KOPT-K1 (cell line): ENCODE measurements at regions not wholly inside any gene's neighbourhood (a gene's known extent, or its start where the extent isn't known, plus 50 kb on each side); places are given as distances from the start of the nearest gene placed in this dataset.
"Not testable (repeated sequence)": the region's sequence is repeated elsewhere in the genome, so short reads cannot be mapped to it uniquely, and the experiment has no call there.

ENCODE experiments used
- H3K27ac ChIP-seq: fragments of 200-600 bp; sonication (generic); 2 replicates; pipeline ENCODE4 v1.5.1; 2016; ENCODE audit warnings: antibody characterized with exemption, mild to moderate bottlenecking, low read depth, low read length; ENCODE audit not compliant: poor library complexity, severe bottlenecking
- H3K36me3 ChIP-seq: fragments of 200-600 bp; sonication (generic); 2 replicates; pipeline ENCODE4 v1.5.1; 2017; ENCODE audit warnings: antibody characterized with exemption, mild to moderate bottlenecking, low read length, moderate library complexity; ENCODE audit not compliant: insufficient read depth
- H3K9me3 ChIP-seq: fragments of 200-600 bp; sonication (generic); 2 replicates; pipeline ENCODE4 v1.5.1; 2017; ENCODE audit warnings: antibody characterized with exemption, low read length, mild to moderate bottlenecking; ENCODE audit not compliant: insufficient read depth, poor library complexity, severe bottlenecking

GRCh38 chr14:41457393-41457792, 149.3 kb upstream of the LRFN5 start:
- no peak overlapping the region for H3K27ac ChIP-seq
- no peaks in the 10 kb centered on the region for H3K9me3 ChIP-seq
- no peaks in the 10 kb centered on the region for H3K36me3 ChIP-seq

- Histone ChIP-seq H3K9me3 (no peaks in the 10 kb centered on the region), H3K27ac (no peak overlapping the region), H3K36me3 (no peaks in the 10 kb centered on the region)
Measured at GRCh38 chr14:41449066-41449465, 157.6 kb upstream of the LRFN5 start.

- no peak overlapping the region for H3K27ac ChIP-seq
- H3K9me3 ChIP-seq, result no peaks in the 10 kb centered on the region
- no peaks in the 10 kb centered on the region for H3K36me3 ChIP-seq
Measured at GRCh38 chr14:41446008-41446407, 160.7 kb upstream of the LRFN5 start.

- H3K9me3 ChIP-seq, result no peaks in the 10 kb centered on the region
- H3K27ac ChIP-seq, result no peak overlapping the region
- no peaks in the 10 kb centered on the region for H3K36me3 ChIP-seq
Measured at GRCh38 chr14:41423503-41423902, 183.2 kb upstream of the LRFN5 start.

GRCh38 chr14:41421308-41421707, 185.4 kb upstream of the LRFN5 start:
- H3K36me3 ChIP-seq, H3K27ac ChIP-seq, H3K9me3 ChIP-seq: not testable (repeated sequence)

- Histone ChIP-seq H3K9me3 (no peaks in the 10 kb centered on the region), H3K36me3 (no peaks in the 10 kb centered on the region), H3K27ac (no peak overlapping the region)
Measured at GRCh38 chr14:41419709-41420108, 187.0 kb upstream of the LRFN5 start.

- no peaks in the 10 kb centered on the region for H3K36me3 ChIP-seq
- H3K27ac ChIP-seq, result no peak overlapping the region
- H3K9me3 ChIP-seq, result no peaks in the 10 kb centered on the region
Measured at GRCh38 chr14:41418851-41419250, 187.8 kb upstream of the LRFN5 start.

GRCh38 chr14:41409806-41410205, 196.9 kb upstream of the LRFN5 start:
- Histone ChIP-seq H3K27ac (no peak overlapping the region), H3K9me3 (no peaks in the 10 kb centered on the region), H3K36me3 (no peaks in the 10 kb centered on the region)

GRCh38 chr14:41404126-41404525, 202.6 kb upstream of the LRFN5 start:
- H3K27ac ChIP-seq, result no peak overlapping the region
- H3K9me3 ChIP-seq, result no peaks in the 10 kb centered on the region
- no peaks in the 10 kb centered on the region for H3K36me3 ChIP-seq

- no peaks in the 10 kb centered on the region for H3K36me3 ChIP-seq
- H3K9me3 ChIP-seq, result no peaks in the 10 kb centered on the region
- no peak overlapping the region for H3K27ac ChIP-seq
Measured at GRCh38 chr14:41403360-41403759, 203.3 kb upstream of the LRFN5 start.

- H3K27ac ChIP-seq, result no peak overlapping the region
- no peaks in the 10 kb centered on the region for H3K9me3 ChIP-seq
Measured at GRCh38 chr14:41397926-41398325, 208.8 kb upstream of the LRFN5 start.

GRCh38 chr14:41393512-41393911, 213.2 kb upstream of the LRFN5 start:
- Histone ChIP-seq H3K27ac (no peak overlapping the region), H3K9me3 (no peaks in the 10 kb centered on the region), H3K36me3 (no peaks in the 10 kb centered on the region)

More at GRCh38 chr14:41397926-41398325, 208.8 kb upstream of the LRFN5 start:
- H3K36me3 ChIP-seq, result no peaks in the 10 kb centered on the region

GRCh38 chr14:41392226-41392625, 214.4 kb upstream of the LRFN5 start:
- Histone ChIP-seq H3K27ac (no peak overlapping the region), H3K36me3 (no peaks in the 10 kb centered on the region), H3K9me3 (no peaks in the 10 kb centered on the region)

GRCh38 chr14:41389355-41389754, 217.3 kb upstream of the LRFN5 start:
- Histone ChIP-seq H3K9me3 (no peaks in the 10 kb centered on the region), H3K36me3 (no peaks in the 10 kb centered on the region)

GRCh38 chr14:41385797-41386196, 220.9 kb upstream of the LRFN5 start:
- no peak overlapping the region for H3K27ac ChIP-seq
- H3K9me3 ChIP-seq, result no peaks in the 10 kb centered on the region
- no peaks in the 10 kb centered on the region for H3K36me3 ChIP-seq

More at GRCh38 chr14:41389355-41389754, 217.3 kb upstream of the LRFN5 start:
- H3K27ac ChIP-seq, result no peak overlapping the region

- Histone ChIP-seq H3K36me3 (no peaks in the 10 kb centered on the region), H3K9me3 (no peaks in the 10 kb centered on the region)
Measured at GRCh38 chr14:41380017-41380416, 226.7 kb upstream of the LRFN5 start.

GRCh38 chr14:41378526-41378925, 228.2 kb upstream of the LRFN5 start:
- no peaks in the 10 kb centered on the region for H3K36me3 ChIP-seq
- H3K9me3 ChIP-seq, result no peaks in the 10 kb centered on the region
- no peak overlapping the region for H3K27ac ChIP-seq

More at GRCh38 chr14:41380017-41380416, 226.7 kb upstream of the LRFN5 start:
- no peak overlapping the region for H3K27ac ChIP-seq
